ENCODE measurements at regions not wholly inside any gene's neighbourhood (a gene's known extent, or its start where the extent isn't known, plus 50 kb on each side); places are given as distances from the start of the nearest gene placed in this dataset.

DNA sequence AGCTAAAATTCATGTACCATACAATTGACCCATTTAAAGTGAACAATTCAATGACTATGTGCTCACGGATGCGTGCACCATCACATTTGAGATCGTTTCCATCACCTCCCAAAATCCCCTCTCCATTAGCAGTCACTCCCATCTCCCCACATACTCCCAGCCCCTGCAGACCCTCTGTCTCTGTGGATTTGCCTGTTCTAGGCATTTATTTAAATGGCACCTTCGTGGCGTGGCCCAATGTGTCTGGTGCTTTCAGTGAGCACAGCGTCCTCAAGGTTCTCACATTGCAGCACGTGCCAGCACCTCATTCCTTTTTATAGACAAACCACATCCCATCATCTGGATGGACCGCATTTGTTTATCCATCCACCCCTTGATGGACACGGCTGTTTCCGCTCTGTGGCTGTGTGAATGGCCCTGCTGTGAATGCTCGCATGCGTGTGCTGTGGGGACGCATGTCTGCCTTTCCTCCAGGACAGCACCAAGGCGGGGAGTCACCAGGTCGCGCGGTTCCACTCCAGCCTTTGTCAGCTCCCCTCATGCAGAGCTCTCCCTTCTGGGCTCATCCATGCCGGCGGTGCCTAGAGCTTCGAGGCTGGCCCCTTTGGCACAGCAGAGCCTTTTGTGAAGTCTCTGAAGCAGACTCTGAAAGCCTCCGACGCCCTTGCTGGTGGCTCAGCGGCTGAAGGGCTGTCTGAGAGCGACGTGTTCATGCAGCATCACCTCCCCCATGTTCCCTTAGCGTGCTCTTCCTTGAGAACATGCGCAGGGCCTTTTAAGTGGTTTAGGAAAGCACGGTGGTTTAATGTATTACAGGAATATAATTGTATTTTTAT, 184.4 kb downstream of the KIF26A start:
- DNase-seq: no peak

DNA sequence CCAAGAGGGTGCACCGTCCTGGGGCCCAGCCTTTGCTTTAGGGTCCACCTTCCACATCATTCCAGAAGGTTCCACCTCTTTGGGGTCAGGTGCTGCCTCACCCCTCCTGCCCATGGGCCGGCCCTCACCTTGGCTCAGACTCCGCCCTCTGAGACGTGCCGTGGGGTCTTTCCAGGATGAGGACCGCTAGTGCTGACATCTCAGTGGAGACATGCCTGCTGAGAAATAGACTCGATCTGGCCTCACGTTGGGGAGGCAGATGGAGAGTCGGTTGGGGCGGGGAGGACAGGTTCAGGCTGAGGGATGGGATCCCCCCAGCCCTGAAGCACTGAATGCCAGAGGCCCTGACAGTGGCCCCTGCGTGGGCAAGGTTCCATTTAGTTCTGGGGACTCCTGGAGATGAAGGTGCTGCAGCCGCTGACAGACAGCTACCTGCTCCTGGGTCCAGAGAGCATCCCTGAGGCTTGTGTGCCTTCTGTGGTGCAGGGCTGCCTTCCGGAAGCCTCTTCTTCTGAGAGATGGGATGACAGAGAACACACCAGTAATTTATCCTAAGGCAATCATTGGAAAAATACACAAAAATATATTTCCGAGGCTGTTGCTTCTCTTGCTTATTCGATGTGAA, 185.3 kb downstream of the KIF26A start:
- DNase-seq: no peak

DNA sequence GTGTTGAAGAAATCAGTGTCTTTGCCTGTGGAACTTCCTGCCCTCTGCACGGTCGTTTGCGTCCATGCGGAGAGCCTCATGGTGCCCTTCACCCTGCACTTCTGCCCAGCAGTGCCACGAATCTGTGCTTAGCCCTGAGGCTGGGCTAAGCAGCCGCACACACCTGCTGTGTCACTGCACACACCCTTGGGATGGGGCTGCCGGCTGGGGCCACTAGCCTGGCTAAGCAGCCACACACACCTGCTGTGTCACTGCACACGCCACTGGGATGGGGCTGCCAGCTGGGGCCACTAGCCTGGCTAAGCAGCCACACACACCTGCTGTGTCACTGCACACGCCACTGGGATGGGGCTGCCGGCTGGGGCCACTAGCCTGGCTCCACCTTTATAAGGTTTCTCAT, 188.5 kb downstream of the KIF26A start:
- no peak for DNase-seq

DNA sequence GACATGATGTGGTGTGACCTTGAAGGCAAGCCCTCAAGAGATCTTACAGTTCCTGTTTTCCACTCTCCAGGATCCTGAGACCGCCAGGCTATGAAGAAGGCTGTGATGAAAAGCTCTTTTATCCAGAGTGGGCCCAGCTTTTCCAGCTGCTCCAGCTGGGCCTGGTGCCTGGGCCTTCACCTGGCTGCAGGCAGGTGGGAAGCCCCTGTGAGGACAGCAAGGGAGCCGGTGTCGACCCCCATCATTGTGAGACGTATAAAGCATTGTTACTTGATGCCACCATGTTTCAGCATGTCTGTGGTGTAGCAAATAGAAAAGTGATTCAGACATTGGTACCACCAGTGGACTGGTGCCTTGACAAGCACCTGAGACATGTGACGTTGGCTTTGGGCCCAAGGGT, 190.2 kb downstream of the KIF26A start:
- DNase-seq: no peak

DNA sequence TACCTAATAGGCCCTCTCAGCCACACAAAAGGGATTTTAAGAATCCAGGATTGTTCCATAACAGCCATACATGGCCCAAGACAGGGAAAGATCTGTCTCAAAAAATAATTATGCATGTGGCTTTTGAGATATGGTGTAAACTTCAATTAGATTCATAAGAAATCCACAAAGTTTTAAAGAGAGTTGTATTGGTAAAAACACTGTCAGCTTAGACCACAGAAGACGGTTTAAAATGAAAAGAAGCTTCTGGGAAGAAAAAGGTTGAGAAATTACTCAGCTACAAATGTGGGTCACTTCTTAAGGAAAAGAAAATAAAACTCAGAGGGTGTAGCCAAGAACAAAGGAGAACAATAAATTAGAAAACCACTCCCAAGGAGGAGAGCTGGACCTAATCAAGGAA, 191.4 kb downstream of the KIF26A start:
- no peak for DNase-seq

DNA sequence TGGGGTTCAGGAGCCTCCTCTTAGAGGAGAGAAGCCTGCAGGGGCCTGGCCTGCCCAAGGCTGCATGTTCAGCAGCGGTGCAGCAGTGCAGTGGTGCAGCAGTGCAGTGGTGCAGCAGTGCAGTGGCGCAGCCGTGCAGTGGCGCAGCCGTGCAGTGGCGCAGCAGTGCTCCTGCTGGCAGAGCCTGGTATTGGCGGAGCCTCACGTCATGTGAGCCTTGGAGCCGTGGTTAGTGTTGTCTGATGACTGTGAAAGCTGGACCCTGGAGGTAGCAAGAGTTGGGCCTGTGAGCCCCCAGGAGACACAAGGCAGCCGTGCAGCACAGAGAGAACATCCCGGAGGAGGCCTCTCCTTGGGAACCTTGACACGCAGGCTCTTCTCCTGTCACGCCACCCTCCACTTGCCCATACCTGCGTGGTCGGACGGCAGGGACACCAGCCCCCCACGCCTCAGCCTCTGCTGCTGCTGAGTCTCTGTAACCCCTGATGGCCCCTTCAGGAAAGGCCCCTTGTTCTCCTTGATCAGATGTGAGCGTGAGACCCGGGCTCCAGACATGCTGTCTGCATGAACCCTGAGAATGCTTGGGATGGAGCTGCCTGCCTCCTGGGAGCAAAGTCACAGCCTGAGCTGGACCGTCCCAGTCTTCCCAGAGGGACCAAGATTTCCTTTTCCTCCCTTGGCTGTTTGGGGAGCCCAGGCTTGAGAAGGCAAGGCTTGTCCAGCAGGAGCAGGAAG, 193.7 kb downstream of the KIF26A start:
- DNase-seq: no peak

DNA sequence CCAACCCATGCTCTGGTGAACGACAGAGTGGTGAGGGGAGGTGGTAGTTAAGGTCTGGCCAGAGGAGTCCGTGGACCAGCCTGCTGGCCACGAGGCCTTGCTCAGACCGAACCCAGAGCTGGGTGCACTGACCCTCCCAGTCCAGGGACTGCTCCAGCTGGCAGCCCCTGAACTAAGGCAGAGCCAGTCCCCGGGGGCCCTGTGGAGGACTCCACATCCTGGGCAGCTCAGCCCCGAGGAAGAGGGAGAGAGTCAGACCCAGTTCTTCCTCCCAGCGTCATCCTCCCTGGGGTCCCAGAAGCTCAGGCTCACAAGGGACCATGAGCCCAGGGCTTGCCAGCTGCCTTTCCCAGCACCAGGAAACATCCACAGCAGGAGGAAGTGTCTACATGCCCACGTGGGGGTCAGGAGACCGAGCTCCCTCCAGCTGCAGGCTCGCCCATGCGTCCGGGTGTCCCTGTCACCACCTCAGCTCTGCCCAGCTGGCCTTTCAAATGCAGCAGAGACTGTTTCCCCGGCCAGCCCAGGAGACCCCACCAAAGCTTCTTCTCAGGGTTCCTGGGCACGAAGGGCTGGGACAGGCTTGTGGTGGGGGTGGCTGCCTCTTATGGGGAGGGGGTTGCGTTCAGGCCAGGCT, 194.4 kb downstream of the KIF26A start:
- DNase-seq: no peak

DNA sequence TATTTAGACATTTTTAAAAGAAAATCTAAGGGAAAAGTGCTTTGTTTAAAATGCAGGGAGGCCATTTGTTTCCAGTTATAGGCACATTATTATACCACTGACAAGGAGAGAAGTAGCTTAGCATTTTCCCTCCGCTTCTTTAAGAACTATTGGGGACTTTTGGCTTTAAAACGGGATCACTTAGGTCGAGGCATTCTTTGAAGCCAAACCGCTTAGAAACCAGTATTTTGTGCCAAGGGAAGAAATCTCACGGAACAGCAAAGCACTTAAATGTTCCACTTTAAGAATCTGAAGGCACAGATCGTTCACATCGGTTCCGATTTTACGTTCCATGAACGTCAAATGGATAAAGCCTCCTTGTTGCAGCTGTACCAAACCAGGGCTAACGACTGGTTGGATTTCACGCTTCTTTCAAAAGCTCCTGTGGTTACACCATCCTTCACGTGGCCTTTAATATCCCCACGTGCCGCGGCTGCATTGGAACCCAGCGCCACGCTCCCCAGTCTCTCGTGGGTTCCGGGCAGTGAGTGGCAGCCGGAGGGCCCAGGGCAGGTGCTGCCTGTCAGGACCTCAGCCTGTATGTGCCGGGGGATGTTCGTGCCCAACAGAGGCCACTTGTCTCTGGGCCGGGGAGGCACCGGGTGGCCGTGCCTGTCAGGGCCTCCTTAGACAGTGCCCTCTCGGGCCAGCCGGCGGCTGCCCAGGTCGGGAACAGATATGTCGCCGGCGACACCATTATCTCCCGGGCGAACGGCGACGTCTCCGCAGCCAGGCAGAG, 195.4 kb downstream of the KIF26A start:
- DNase-seq: no peak

DNA sequence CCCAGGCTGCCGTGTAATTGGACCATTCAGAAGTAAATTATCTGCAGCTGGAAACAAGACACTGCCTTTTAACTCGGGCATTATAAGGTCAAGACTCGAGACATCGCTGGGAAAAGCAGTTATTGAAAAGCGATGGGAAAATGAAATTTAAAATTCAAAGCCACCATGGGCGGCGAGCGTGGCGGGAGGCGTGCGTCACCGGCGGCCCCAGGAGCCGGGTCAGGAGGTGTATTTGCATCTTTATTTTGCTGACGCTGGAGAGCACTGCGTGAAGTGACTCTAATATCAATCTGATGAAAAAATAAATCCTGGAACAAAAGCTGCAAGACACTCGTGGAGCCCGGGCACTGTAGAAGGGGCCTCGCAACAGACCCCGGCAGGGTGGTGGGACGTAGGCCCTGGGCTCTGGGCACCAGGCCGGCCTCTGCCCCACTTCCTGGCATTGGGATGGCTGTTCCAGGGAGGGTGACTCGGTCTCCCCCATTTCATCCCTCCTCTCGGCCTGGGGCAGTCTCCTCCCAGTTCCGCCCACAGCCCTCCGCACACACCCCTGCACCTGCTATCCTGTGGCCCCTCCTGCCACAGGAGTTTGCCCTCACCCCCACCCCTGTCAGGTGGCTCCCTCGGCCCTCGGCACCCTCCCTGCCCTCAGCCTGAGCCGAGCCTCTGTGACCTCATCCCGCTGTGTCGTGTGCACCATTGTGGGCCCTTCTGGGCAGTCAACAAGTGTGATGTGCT, 196.2 kb downstream of the KIF26A start:
- no peak for DNase-seq

DNA sequence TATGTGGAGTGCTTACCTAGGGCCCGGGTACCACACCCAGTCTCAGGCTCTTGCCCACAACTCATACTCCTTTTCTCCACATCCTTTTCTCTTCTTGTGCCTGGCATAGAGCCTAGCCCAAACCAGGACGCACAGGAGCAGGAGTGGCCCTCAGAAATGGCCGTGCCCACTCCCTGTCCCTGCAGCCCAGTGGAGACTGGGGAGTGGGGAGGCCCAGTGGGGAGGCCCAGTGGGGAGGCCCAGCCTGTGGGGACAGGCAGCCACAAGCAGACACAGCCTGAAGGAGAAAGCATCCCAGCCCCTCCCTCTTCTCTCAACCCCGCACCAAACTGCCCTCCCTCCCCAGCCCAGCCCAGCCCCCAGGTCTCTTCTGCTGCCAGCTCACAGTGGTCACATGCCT, 196.8 kb downstream of the KIF26A start:
- DNase-seq: no peak

DNA sequence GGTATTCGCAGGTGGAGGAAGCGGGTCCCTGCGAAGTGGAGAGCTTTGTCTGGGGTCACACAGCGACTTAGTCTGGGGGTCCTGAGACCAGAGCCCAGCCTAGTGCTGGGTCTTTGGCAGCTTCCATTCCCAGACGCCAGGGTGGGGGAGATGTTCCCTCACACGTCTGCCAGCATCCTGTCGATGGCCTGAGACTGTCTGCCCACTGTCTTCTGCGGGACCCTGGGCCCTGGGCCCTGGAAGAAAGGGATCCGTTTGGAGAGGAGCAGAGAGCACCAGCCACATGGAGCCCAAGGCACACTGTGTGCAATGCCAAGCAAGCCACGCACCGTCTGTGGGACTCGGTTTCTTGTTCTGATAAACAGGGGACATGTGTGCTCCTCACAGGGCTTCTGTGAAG, 197.2 kb downstream of the KIF26A start:
- DNase-seq: no peak

DNA sequence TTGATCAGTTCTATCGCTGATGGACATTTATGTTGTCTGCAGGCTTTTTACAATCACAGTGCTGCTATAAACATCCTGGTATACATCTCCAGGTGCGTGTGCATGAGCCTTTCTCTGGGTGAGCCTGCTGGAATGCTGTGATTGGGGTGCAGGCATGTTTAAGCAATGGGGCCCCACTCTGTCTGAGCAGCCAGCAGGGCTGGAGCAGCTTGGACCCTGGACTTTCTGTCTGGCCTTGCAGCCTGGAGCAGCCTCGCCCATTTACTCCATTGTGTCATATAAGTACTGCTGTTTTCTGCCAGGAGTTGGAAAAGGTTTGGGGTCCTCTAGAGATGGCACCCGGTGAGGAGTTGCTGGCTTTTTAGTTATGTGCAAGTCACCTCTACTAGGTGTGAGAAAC, 199.0 kb downstream of the KIF26A start:
- no peak for DNase-seq

DNA sequence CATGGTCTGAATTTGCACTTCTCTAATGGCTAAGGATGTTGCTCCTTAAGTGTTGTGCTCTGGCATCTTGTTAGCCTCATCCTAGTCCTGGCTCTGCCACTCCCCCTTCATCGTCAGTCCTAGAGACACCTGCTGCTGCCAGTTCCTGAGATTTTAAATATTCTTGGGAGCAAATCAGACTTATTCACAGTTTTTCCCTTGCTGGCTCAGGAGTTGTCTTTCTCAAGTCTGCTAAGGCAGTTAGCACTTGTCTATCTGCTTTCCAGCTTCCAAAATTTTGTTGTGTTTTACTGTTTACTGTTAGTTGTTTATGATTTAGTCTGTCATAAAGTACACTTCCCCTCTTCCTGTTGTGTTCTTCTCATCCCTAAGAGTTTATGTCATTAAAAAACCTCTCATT, 201.0 kb downstream of the KIF26A start:
- DNase-seq: no peak

DNA sequence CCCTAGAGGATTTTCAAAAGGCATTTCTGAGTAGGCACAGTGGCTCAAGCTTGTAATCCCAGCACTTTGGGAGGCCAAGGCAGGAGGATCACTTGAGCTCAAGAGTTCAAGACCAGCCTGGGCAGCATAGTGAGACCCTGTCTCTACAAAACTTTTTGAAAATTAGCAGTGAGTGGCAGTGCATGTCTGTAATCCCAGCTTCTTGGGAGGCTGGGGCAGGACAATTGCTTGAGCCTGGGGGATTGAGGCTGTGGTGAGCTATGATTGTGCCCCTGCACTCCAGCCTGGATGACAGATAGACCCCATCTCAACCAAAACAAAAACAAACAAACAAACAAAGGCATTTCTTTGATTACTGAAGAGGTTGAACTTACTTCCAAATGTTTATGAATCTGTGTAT, 201.4 kb downstream of the KIF26A start:
- no peak for DNase-seq

DNA sequence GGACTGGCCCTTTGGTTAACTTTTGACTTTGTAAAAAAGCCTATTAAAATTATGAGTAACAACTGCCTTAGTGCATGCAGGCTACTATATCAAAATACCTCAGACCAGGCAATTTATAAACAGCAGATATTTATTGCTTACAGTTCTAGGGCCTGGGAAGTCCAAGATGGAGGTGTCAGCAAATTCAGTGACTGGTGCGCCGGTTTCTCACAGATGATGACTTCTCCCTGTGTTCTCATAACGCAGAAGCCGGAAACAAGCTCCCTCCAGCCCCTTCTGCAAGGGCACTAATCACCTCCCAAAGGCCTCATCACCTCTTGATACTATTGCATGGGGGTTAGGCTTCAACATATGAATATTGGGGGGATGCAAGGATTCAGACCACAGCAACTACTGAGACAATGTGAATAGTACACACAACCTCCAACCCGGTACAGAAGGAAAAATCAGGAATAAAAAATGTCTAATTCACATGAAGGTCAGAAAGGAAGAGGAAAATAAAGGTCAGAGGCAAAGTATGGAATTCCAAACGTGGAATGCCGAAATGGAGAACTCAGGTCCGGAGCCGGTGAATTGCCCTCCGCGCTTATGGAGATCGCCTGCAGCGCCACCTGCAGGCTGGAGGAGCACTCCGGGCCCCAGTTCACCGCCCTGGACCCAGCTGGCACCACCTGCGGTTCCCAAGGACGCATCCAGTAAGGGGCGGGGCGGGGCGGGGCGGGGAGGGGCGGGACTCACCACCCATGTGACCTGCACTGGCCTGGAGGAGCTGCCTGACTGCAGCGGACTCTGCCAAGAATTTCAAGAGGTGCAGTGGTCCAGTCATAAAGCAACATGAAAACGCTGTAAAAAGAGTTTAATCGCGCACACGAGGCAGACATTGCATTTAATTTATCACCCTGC, 203.4 kb downstream of the KIF26A start:
- DNase-seq: peak; percentile 57

DNA sequence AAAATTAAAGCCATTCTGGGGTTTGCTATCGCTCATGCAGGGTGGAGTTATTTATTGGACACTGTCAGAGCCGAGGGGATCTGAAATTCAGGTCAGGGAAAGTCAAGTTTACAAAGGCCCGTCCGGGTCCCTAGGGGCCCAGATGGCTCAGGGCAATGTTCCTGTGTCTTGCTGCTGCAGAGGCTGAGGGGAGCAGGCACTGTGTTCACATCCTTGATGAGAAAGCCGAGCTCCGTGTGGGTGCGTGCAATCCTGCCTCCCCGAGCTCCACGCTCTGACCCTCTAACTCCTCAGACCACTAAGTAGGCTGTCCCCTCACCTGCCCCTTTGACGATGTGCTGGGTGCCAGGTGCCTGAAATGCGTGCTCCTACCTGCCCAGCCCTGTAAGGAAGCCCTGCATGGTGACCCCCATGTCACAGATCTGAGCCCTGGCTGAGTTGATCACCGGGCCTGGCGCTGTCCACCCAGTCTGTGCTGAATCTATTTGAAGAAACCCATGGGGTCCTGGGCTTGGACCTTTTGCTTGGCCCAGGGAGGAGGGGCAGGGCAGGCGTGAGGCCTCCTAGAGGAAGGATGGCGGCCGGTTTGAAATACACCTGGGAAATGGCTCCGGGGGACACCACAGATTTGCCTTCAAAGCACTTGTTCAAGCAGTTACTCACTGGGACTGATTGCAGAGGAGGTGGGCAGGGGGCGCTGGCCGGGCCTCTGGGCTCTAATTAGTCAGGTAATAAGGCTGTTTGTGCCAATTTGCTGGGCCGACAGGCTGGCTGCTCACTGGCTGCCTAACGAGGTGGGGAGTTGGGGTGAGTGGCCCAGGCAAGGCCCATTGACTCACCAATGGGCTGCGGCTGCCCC, 204.3 kb downstream of the KIF26A start:
- no peak for DNase-seq

DNA sequence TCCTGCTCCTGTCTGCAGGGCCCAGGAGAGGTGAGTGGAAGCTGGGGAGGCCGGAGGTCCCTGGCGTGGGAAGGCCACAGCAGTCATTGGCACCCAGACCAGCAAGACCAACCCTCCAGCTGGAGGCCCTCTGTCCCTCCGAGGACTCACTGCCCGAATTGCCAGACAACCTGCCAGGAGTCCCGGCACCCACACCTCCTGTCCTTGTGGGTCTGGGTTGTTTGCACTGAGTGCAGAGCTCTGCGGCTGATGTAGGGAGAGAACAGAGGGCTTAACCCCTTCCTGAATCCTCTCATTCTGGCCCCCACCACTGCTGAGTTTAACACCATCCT, 204.9 kb downstream of the KIF26A start:
- DNase-seq: no peak

DNA sequence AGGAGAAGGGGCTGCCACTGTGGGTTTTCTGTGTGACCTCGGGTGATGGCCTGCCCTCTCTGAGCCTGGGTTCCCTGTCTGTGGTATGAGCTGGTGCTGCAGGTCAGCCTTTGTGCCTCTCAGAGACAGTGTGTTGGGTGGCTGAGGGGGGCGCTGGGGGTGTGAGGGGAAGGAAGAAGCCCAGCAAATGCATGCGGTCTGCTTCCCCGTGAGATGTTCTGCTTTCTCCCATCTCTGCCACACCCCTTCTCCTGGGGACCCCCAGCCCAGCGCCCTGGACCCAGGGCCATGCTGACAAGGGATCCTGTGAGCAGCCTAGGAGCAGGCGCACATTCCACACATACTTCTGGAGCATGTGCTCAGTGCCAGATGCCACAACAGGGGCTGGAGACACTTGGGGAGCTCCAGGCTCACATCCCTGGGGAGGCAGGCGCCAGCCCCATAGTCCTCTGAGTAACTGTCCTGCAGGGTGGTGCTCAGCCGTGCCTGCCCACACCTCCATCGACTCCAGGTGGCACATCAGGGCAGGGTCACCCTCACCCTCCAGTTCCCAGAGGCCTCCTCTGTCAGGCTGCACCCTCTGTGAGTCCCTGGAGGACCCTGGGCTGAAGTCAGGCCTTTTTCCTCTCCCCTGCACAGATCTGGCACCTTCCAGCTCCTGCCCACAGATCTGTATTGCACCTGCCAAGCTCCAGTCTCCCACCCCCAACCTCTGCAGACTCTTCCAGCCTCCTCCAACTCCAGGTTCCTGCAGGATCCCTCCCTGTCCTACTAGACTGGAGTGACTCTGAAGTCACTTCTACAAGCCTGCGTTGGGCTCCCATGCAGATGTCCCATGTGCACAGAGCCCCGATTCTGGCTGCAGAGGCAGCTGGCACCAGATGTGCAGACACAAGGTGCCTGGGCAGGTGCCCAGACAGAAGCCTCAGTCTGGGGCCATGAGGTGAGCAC, 205.6 kb downstream of the KIF26A start:
- DNase-seq: no peak
